Osteoblast (primary cell): ENCODE measurements at regions not wholly inside any gene's neighbourhood (a gene's known extent, or its start where the extent isn't known, plus 50 kb on each side); places are given as distances from the start of the nearest gene placed in this dataset.

Experiments
- DNase-seq: peaks from one replicate; pipeline ENCODE4 v3.0.0; 2011; ENCODE audit warnings: low spot score, mixed read lengths; ENCODE audit not compliant: insufficient read length; ENCODE audit errors: missing footprints
- H2AFZ ChIP-seq: 2 replicates; pipeline ENCODE4 v1.6.0; 2011; ENCODE audit warnings: mild to moderate bottlenecking, low read length
- H3K27ac ChIP-seq: 2 replicates; pipeline ENCODE4 v1.5.1; 2011; ENCODE audit warnings: mild to moderate bottlenecking, low read depth, low read length, moderate library complexity
- H3K27me3 ChIP-seq: 2 replicates; pipeline ENCODE4 v1.6.0; 2012; ENCODE audit warnings: mild to moderate bottlenecking, control low read depth, inconsistent platforms, low read length, moderate library complexity; ENCODE audit not compliant: insufficient read depth
- H3K36me3 ChIP-seq: 2 replicates; pipeline ENCODE4 v1.5.1; 2011; ENCODE audit warnings: mild to moderate bottlenecking, low read length, control low read depth, moderate library complexity; ENCODE audit not compliant: insufficient read depth
- H3K4me1 ChIP-seq: 2 replicates; pipeline ENCODE4 v1.5.1; 2011; ENCODE audit warnings: mild to moderate bottlenecking, low read length, control low read depth, moderate library complexity; ENCODE audit not compliant: insufficient read depth
- H3K4me2 ChIP-seq: 2 replicates; pipeline ENCODE4 v1.6.0; 2011; ENCODE audit warnings: mild to moderate bottlenecking, low read length; ENCODE audit not compliant: insufficient read depth
- H3K4me3 ChIP-seq: fragments of 200-600 bp; sonication (generic); 3 replicates; pipeline ENCODE4 v1.5.1; 2012; ENCODE audit warnings: mild to moderate bottlenecking, low read length, inconsistent platforms; ENCODE audit not compliant: insufficient read depth
- H3K79me2 ChIP-seq: 2 replicates; pipeline ENCODE4 v1.6.0; 2012; ENCODE audit warnings: mild to moderate bottlenecking, low read length, control low read depth, inconsistent platforms; ENCODE audit not compliant: insufficient read depth
- H3K9me3 ChIP-seq: 2 replicates; pipeline ENCODE4 v1.5.1; 2011; ENCODE audit warnings: low read depth, low read length, control low read depth
- H4K20me1 ChIP-seq: 2 replicates; pipeline ENCODE4 v1.6.0; 2012; ENCODE audit warnings: mild to moderate bottlenecking, low read length, control low read depth; ENCODE audit not compliant: insufficient read depth
- CTCF ChIP-seq: IDR thresholded peaks from 2 replicates; pipeline ENCODE4 v1.5.1; 2011; ENCODE audit warnings: mild to moderate bottlenecking, low read depth, low read length, moderate library complexity; ENCODE audit errors: extremely low read depth

- Histone ChIP-seq H3K4me3 (no peak overlapping the region), H3K36me3 (no peaks in the 10 kb centered on the region), H3K4me2 (no peak overlapping the region), H3K27me3 (no peaks in the 10 kb centered on the region), H4K20me1 (no peaks in the 10 kb centered on the region), H3K9me3 (no peaks in the 10 kb centered on the region), H3K27ac (no peak overlapping the region), H3K4me1 (no peaks in the 10 kb centered on the region), H2AFZ (no peak overlapping the region), H3K79me2 (no peaks in the 10 kb centered on the region)
- TF ChIP-seq CTCF, result no peak
- DNase-seq, result no peak
Measured at GRCh38 chr4:163582703-163583102, 88.2 kb downstream of the TMA16 start.

GRCh38 chr4:163587867-163588266 is 93.4 kb downstream of the TMA16 start:
- Histone ChIP-seq H3K27me3 (no peaks in the 10 kb centered on the region), H3K27ac (no peak overlapping the region), H3K36me3 (no peaks in the 10 kb centered on the region), H2AFZ (no peak overlapping the region), H3K79me2 (no peaks in the 10 kb centered on the region), H4K20me1 (no peaks in the 10 kb centered on the region), H3K9me3 (no peaks in the 10 kb centered on the region), H3K4me2 (no peak overlapping the region), H3K4me3 (no peak overlapping the region), H3K4me1 (no peaks in the 10 kb centered on the region)
- no peak for TF ChIP-seq CTCF
- DNase-seq, result no peak

- H3K27me3 ChIP-seq, result no peaks in the 10 kb centered on the region
- no peaks in the 10 kb centered on the region for H3K79me2 ChIP-seq
- H3K9me3 ChIP-seq, result no peaks in the 10 kb centered on the region
- H3K27ac ChIP-seq, result no peak overlapping the region
- no peak overlapping the region for H2AFZ ChIP-seq
- no peaks in the 10 kb centered on the region for H3K36me3 ChIP-seq
- no peak overlapping the region for H3K4me3 ChIP-seq
- H3K4me1 ChIP-seq, result no peaks in the 10 kb centered on the region
- no peaks in the 10 kb centered on the region for H4K20me1 ChIP-seq
- no peak for DNase-seq
- no peak overlapping the region for H3K4me2 ChIP-seq
- no peak for TF ChIP-seq CTCF
Measured at GRCh38 chr4:163588532-163588931, 94.0 kb downstream of the TMA16 start.

- no peaks in the 10 kb centered on the region for H3K36me3 ChIP-seq
- H3K4me1 ChIP-seq, result no peaks in the 10 kb centered on the region
- H4K20me1 ChIP-seq, result no peaks in the 10 kb centered on the region
- H3K27me3 ChIP-seq, result no peaks in the 10 kb centered on the region
- no peaks in the 10 kb centered on the region for H3K9me3 ChIP-seq
- no peak overlapping the region for H2AFZ ChIP-seq
- no peak overlapping the region for H3K27ac ChIP-seq
- no peak overlapping the region for H3K4me3 ChIP-seq
- TF ChIP-seq CTCF, result no peak
- DNase-seq, result no peak
- H3K79me2 ChIP-seq, result no peaks in the 10 kb centered on the region
- no peak overlapping the region for H3K4me2 ChIP-seq
Measured at GRCh38 chr4:163590103-163590502, 95.6 kb downstream of the TMA16 start.
